ENCODE measurements at regions not wholly inside any gene's neighbourhood (a gene's known extent, or its start where the extent isn't known, plus 50 kb on each side); places are given as distances from the start of the nearest gene placed in this dataset.
A peak's percentile ranks its signal among the peaks of the same experiment; 100 is the strongest.

DNA sequence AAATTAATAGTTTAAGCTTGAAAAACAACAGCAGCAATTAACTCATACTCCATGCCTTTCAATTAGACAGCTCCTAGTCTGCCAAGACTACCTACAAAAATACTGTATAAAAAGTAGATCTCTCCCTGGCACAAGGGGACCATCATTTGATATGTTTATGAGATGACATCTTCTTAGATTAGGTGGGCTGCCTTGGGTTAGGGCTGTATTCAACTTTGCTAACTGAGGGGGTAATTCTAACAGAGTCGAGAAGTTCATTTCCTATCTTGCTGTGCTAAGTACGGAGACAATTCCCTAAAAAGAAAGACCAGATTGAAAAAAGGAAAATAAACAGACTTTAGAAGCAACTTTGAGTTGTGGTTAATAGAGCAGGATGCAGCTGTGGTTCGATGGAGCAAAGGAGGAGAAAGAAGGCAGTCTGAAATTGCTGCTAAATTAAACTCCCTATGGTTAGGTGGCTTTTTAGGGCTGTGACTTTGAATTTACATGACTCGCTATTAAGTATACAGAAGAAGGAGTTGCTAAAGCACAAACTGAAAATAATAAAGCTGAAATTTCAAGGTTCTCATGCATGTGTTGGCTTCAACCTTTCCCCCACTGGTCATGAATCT, 75.4 kb downstream of the CDC7 start:
- DNase-seq = no peak

DNA sequence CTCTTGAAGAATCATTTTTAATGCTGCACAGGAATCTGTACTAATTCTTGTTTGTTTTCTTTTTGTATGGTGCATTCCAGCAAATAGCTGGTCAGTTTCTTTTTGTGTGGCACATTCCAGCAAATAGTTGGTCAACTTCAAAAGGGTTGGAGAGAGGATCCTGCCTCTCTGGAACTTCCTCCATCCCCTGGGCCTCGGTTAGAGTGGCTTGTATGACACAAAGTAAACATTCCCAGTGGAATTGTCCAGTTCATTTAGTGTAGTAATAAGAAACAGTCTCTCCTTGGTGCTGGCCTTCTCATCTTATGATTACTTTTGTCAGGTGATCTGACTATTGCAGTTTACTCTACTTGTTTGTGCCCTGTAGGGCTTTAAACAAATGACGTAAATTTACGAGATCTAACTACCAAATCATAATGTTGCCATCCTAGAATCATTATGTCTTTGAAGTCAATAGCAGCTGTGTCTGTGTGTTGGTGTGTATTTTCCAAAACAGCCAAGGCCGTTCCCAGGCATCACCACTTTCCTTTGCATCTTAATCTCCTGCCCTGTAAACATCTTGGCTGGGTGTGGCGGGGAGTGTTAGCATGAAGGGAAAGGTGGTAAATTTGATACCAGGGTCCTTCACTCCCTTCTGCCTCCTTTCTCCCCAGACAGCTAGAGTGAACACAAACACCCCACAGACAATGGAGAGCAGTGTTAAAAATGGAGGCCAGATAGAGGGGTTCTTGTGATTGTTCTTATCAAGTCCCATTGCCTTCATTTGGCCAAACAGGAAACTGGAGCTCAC, 77.9 kb downstream of the CDC7 start:
- DNase-seq = no peak

DNA sequence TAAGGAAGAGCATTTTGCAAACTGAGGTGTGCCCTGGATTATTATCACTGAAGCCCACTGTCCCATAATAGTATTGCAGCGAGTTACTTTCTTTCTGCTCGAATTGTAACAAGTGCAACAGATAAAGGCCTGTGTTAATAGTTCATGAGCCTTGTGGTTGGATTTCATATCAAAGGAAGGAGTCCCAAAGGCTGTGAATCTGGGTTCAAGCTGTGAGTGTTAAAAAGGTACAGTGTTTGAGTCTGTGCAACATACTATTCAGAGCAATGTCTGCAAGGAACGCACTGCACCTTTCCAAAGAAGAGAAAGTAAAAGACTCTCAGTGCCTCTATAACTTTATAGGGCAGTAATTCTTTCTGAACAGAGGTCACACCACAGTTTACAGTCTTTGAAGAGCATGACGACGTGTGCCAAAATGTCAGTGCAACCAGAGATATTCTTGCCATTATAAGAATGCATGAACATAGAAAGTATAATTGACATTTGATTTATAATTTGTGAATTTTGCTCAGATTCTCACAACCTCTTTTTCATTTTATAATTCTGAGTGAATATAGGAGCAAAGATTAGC, 79.1 kb downstream of the CDC7 start:
- DNase-seq = no peak

DNA sequence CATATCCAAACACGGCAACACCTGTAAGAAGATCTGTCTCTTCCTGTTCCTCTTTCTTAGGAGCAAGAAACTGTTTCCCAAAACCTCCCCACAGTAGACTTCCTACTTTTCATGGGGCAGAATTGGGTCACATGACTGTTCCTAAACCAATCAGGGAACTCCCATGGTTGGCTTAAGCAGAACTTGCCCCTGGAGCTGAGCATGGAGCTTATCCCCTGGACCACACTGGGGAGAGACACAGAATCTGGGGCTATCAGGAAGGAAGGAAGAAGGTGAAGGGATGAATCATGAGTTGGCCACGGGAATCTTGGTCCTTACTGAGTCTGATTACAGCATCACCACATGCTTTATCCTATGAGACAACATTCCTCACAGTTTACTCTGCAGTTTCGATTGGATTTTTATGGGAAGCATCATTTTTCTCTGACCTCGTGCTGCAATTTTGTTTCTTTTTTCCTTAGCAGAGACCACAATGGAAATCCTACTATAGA, 81.8 kb downstream of the CDC7 start:
- no peak for DNase-seq

DNA sequence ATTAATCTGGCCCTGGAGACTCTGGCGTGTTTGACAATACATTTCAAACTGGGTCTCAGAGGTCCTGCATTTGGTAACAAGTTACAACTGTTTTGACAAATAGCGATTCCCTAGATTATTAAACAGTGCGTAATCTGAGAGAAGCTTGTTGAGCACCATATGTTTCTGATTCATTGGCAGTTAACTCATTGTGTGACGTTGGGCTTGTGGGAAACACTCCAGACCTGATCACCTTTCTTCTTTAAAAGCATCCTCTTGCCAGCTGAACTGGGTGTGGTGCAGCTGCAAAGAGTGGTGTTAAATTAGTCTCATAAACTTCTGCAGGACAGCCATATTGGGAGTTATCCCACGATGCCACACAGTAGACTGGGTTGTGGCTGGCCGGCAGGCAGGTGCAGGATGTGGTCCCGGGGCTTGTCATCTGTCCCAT, 82.7 kb downstream of the CDC7 start:
- no peak for DNase-seq

DNA sequence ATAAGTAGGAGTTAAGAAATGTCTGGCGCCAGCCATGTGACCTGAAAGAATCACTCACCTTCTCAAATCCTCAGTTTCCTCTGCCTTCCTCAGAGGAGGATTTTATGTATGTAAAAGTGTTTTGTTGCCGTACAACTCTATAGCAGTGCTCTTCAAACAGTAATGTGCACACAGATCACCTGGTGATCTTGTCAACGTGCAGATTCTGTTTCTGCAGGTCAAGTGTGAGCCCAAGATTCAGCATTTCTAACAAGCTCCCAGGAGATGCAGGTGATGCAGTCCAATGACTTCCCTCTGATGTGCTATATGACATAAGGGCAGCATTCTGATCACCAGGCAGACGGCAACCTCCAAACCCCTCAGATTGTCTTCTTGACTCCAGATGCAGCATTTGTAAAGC, 83.7 kb downstream of the CDC7 start:
- no peak for DNase-seq

DNA sequence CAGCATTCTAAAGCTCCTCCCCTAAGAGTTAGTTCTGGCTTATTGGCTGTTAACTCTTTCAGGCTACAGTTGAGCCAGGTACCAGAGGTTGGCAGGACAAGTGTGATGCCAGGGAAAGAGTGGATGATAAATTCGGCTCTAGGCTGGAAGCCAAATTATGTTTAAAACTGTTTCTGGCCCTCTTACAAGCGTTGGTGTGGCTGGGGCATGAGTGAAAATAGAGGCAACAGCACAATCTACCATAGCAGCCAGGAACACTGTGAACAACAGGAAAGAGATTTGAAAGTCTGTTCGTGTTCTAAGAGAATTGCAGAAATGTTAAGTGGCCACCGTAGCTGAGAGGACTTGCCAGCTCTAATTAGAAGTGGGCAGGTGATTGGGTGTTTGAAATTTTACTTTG, 84.2 kb downstream of the CDC7 start:
- DNase-seq = no peak

DNA sequence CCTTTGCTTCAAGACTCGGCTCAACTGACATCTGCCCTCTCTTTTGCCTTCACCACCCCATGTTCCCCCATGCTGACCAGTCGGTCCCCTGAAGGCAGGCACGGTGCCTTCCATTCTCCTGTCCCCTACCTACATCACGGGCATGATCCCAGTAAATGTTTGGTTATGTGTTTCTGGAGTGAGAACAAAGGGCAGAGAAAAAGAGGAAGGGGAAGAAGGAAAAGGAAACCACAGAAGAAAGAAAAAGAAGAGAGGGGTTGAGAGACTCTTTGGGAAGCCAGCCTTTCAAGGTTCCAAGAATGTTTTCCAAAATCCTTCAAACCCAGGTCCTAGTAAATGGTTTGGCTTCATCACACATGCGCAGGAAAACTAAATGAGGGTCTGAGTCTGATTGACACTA, 84.9 kb downstream of the CDC7 start:
- no peak for DNase-seq

DNA sequence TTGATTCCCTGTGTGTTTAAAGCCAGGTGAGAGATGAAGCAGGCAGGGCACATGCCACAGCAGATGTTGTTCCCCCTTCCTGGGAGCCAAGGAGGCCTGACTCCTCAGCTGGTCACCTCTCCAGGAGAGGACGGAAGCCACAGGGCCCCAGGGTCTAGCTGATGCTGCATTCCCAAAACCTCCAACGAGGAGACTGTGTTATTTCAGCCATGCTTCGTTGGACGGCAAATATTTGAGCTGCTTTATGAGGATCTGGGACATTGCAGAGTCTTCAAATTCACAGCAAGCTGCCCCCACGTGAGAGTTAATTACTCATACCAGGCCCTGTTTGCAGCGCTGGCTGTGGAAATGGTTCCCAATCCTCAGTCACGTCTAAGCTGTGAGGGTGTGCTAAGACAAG, 85.3 kb downstream of the CDC7 start:
- no peak for DNase-seq

DNA sequence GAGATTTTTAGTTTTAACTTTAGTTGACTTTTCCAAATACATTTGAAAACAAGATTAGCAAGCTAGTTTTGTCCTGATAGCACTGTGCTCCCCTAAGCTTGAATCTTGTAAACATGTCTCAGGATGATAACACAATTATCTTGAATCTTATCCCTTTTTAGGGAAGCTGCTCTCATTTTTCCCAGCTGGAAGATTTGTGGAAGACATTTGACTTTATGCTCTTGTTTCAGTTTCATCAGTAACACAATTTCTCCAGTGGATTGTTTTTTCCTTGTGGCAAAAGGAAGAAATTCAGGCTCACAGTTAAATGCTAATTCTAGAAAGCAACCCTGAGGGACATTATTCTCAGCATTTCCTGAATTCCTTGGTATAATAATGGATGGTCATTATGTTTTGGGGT, 88.8 kb downstream of the CDC7 start:
- DNase-seq = no peak

DNA sequence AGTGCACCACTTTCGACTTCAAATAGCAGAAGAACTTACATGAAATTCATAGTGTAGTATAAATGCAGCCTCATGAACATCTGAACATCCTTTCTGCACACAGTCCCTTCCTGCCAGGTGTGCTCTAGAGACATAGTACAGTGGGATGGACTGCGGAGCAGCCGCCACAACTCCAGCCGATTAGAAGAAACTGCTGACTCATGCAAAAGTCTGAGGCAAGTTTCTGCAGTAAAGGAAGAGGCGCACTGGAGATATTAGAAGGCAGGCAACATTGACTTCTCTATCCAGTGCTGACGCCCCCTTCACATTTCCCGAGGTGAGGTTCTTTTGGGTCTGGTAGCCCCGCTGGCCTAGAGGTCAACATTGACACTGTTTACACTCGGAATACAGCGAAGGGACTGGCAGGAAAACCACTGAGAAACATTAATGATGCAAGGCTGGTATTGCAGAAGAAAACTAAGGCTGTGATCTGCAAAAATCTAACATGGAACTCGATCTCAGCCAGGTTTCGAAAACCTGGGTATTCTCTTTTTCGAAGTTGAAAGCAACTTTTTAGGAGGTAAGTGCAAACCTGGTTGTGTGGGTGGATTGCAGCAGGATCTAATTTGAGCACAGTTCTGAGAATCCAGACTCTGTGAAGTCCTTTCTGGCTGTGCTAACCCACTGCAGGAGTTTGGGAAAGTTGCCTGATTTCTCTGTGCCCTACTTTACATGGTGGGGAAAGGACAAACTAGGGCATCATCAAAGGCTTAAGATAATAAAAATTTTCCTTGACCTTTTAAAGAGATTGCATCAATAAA, 90.7 kb downstream of the CDC7 start:
- DNase-seq = peak; percentile 80

DNA sequence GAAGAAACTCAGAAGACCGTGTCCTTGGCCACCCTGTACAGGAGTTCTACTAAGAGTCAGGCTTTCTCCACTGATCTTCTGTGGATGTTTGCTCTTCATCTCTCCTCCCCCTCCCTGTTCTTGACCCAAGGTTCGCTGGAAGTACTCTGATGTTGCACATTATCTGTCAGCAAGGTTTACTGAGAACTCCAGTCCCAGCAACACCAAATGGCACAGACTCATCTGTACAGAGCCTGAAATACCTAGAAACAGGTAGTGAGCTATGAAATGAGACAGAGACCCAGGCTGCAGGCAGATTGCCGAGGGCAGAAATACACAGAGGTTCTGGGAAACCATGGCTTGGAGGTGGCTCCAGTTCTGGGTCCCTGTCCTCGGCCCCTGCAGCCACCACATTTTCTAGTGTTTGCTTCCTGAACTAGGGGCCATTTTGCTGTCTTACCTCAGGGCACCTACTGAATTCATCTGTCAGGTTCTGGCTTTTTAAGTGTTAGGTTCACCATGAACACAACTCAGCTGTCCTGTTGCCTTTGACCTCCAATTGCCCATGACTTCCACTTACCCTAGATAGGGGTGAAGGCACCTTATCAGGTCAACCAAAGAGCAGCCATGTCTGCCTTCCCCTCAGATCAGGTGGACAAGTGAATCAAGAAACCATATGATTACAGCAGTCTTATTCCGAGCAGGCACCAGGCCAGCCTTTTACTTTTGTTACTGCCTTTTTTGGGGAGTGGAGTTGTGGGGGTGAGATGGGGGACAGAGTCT, 92.2 kb downstream of the CDC7 start:
- DNase-seq = no peak

DNA sequence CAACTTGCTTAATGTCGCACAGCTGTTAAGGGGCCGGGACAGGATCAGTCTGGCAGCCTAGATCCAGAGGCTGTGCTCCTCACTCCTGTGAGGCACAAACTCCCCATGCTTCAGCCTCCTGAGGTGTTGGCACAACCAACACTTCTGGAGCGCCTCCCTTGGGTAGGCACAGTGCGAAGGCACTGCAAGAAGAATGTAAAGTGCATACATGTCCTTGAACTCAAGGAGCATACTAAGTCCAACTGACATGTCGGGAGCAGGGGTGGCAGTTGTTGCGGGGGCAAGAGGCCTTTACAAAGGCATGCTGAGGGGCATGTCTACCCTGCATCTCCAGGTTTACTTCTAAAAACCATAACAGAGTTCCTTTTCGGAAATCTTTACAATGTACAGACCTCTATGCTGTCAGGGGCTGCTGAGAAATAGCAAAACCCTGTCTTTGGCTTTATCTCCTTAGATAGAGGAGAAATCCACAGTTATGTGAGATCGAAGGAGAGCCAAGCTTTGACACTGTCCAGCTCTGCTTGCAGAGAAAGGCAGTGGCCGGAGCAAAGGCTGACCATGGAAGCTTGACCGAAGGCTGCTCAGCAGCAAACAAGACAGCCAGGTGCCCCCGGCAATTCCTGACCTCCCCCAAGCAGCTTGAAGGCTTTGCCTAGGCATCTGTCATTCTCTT, 93.9 kb downstream of the CDC7 start:
- DNase-seq = no peak

DNA sequence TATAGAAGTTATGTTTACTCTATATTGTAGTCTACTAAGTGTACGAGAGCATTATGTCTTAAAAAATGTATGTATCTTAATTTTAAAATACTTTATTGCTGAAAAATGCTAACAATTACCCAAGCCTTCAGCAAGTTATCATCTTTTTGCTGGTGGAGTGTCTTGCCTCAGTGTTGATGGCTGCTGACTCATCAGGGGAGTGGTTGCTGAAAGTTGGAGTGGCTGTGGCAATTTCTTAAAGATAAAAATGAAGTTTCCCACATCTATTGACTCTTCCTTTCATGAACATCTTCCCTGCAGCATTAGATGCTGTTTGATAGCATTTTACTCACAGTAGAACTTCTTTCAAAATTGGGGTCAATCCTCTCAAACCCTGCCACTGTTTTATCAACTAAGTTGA, 95.8 kb downstream of the CDC7 start:
- peak; percentile 77 for DNase-seq

DNA sequence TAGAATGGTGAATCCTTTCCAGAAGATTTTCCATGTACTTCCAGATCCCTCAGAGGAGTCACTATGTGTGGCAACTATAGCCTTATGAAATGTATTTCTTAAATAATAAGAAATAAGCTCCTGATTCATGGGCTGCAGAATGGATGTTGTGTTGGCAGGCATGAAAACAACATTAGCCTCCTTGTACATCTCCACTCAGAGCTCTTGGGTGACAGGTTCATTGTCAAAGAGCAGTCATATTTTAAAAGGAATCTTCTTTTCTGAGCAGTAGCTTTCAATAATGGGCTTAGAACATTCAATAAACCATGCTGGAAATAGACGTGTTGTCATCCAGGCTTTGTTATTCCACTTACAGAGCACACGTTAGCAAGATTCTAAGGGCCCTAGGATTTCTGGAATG, 96.6 kb downstream of the CDC7 start:
- DNase-seq = no peak

DNA sequence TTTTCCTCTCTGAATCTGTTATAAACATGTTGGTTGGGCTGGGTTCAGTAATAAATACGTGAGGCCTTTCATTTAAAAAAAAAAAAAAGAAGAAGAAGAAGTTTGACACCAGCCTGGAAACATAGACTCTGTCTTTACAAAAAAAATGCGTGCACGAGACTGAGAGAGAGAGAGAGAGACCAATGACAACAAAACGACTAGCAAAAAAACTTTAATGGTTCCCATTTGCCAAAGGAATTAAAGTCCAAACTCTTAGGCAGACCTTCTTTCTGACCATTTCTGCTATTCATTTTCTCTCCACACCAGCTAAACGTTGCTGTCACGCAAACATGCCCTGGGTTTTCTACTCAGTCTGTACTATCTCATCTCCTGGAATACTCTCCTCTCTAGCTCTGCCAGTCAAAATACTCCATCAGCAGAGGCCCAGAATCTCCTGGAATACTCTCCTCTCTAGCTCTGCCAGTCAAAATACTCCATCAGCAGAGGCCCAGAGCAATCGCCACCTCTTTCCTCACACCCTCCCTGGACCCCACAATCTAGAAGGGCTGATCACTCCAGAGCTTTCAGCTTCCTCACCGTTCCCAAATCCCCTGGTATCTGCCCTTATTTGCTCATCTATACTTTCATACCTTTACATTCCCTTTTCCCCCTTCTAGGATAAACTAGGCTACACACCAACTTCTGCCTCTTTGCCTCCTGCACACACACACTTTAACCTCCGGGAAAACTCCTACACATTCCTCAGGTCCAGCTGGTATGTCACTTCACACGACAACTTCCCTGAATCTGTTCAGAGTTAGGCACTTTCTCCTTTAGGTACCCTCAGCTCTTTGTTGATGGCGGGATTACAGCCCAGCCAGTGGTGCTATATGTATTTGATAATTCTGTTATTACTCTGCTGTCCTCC, 100.0 kb downstream of the CDC7 start:
- no peak for DNase-seq

DNA sequence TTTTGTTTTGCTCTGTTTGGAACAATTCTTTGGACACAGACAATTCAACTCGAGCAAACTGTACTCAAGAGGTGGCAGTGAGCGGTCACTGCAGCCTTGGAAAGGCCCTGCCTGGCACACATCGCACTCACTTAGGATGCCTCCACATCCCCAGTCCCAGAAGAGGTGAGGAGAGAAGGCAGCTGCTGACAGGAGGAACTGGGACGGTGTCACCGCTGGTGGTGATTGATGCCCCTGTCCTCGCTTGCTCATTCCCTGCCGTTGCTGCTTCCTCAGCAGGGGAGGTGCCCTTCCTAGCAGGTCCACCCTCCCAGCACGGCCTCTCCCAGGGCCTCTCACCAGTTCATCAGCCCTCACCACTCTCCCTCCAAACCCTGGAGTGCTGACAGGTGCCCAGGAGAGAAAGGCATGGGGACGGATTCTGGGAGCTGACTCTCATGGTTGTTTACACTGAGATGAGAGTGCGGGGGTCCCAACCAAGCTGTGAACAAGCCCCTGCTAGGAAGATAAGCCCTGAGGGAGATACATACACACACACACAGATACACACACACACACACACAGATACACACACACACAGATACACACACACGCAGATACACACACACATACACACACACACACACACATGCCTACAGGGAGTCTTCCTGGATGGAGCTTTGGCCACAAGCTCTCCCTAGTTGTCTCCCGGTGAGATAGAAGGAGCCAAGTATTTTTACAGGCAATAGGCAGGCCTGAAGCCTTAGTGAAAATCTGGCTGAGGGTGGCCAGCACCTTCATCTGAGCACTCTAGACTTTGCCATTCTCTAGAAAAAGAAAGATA, 101.1 kb downstream of the CDC7 start:
- no peak for DNase-seq

DNA sequence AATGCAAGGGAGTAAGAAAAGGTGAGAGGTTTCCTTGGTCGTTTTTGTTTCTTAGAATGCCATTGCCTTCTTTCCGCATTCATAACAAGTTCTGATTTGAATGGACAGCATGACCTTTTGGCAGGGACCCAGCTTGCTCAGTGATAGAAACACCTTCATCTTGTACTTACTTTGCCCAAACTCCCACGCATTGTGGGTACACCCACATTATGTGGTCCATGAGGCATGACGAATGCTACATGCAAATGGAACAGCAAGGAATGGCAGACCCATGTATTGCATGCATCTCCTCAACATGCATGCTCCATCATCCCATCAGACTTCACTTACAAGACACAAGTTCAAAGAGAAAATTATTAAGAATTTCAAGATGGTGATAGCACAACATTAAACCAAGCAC, 102.8 kb downstream of the CDC7 start:
- DNase-seq = no peak

DNA sequence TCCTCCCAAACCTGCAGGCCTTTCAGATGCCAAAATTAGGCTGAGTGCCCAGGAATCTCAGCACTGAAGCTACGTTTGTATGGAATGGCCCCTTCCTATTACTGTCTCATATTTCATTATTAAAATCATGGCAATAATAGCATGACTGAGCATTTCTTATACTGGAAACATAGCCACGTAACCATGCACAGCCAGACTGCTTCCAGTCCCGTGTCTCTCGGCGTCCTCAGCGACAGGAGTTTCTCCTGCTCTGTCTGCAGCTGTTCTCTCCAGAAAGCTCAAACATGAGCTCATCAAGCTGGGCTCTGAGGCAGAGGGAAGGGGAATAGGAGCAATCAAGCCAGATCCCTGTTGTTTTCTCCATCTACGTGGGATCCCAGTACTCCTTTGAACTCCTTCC, 104.0 kb downstream of the CDC7 start:
- DNase-seq = no peak

DNA sequence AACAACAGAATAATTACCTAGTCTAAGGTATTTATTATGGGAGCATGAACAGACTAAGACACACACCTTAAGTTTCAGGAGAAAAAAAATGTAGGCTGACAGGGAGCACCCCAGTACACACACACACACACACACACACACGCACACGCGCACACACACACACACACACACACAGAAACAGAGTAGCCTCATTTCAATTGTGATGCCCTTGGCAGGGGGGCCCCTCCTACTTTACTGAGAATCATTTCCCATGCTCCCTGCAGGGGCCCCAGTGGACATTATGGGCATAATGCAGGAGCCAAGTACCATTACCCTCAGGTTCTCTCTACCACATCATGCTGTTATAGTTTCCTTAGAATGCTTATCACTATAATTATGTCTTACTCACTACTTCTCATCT, 104.9 kb downstream of the CDC7 start:
- DNase-seq = no peak
